SJCRH30 (cell line): ENCODE measurements at regions not wholly inside any gene's neighbourhood (a gene's known extent, or its start where the extent isn't known, plus 50 kb on each side); places are given as distances from the start of the nearest gene placed in this dataset.
"Not testable (repeated sequence)": the region's sequence is repeated elsewhere in the genome, so short reads cannot be mapped to it uniquely, and the experiment has no call there.

Experiments used
- DNase-seq, 2 experiments: peaks; one replicate each; pipeline ENCODE4 v3.0.0-alpha.2; 2015 to 2020
- H3K27ac ChIP-seq: fragments of 250-450 bp; sonication (Bioruptor Pico); 2 replicates; pipeline ENCODE4 v1.5.1; 2020; ENCODE audit warnings: mild to moderate bottlenecking, moderate library complexity
- H3K27me3 ChIP-seq: fragments of 250-450 bp; sonication (Bioruptor Pico); 2 replicates; pipeline ENCODE4 v1.5.1; 2020; ENCODE audit warnings: mild to moderate bottlenecking, moderate library complexity
- H3K36me3 ChIP-seq: fragments of 250-450 bp; sonication (Bioruptor Pico); 2 replicates; pipeline ENCODE4 v1.5.1; 2020; ENCODE audit warnings: mild to moderate bottlenecking, moderate library complexity
- H3K4me1 ChIP-seq: fragments of 250-450 bp; sonication (Bioruptor Pico); 2 replicates; pipeline ENCODE4 v1.5.1; 2020; ENCODE audit warnings: mild to moderate bottlenecking, moderate library complexity
- H3K4me3 ChIP-seq: fragments of 250-450 bp; sonication (Bioruptor Pico); 2 replicates; pipeline ENCODE4 v1.5.1; 2020; ENCODE audit warnings: mild to moderate bottlenecking, moderate library complexity
- H3K9me3 ChIP-seq: fragments of 250-450 bp; sonication (Bioruptor Pico); replicated peaks from 2 replicates; pipeline ENCODE4 v1.5.1; 2020; ENCODE audit warnings: mild to moderate bottlenecking, moderate library complexity

DNA sequence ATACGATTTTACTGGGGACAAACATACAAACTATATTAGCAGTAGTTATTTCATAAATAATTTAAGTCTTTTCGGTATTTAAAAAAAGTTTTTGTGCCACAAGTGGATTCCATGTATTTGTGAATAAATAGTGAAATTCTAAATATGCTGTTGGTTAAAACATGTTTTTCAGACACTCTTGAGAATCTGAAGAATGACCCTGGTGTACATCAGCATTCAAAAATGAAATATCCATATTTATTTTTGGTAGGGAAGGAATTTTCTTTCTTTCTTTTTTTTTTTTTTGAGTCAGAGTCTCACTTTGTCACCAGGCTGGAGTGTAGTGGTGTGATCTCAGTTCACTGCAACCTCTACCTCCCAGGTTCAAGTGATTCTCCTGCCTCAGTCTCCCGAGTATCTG is 136.1 kb upstream of the CDK6 start:
- H3K27ac ChIP-seq: peak overlapping the region; percentile 79
- peaks cover 23% of the 10 kb centered on the region for H3K4me1 ChIP-seq
- H3K4me3 ChIP-seq: no peak overlapping the region
- peaks cover 16% of the 10 kb centered on the region for H3K9me3 ChIP-seq
- DNase-seq: no peak
- H3K27me3 ChIP-seq: no peaks in the 10 kb centered on the region
- no peaks in the 10 kb centered on the region for H3K36me3 ChIP-seq

- DNase-seq: no peak
- H3K27me3 ChIP-seq: no peaks in the 10 kb centered on the region
- peaks cover 15% of the 10 kb centered on the region for H3K4me1 ChIP-seq
- no peak overlapping the region for H3K4me3 ChIP-seq
- no peaks in the 10 kb centered on the region; the same call in 1 of the 2 replicates for H3K9me3 ChIP-seq
- no peaks in the 10 kb centered on the region for H3K36me3 ChIP-seq
- no peak overlapping the region for H3K27ac ChIP-seq
Observed at GRCh38 chr7:92969061-92969460, 132.7 kb upstream of the CDK6 start.

- DNase-seq: no peak
- H3K4me3 ChIP-seq: no peak overlapping the region
Observed at GRCh38 chr7:92968502-92968901, 132.1 kb upstream of the CDK6 start.

DNA sequence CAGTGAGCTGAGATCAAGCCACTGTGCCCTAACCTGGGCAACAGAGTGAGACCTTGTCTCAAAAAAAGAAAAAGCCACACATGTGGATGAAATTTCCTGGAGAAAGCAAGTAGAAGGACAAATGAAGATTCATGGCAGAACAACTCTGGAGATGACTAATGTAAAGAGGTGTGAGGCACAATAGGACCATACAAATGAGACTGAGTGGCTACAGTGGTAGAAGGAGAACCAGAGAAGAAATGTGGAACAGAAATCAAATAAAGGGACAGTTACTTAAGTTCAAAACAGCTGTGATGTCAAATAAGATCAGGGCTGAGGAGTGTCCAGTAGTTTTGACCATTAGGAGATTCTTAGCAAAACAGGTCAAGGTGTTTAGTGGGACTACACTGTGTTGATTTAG is 130.9 kb upstream of the CDK6 start:
- Histone ChIP-seq H3K9me3 (no peaks in the 10 kb centered on the region; the same call in 1 of the 2 replicates), H3K4me1 (no peaks in the 10 kb centered on the region), H3K36me3 (no peaks in the 10 kb centered on the region), H3K27me3 (no peaks in the 10 kb centered on the region), H3K4me3 (no peak overlapping the region), H3K27ac (no peak overlapping the region)
- DNase-seq: no peak

More at GRCh38 chr7:92968502-92968901, 132.1 kb upstream of the CDK6 start:
- H3K4me1 ChIP-seq: peaks cover 9% of the 10 kb centered on the region
- no peaks in the 10 kb centered on the region for H3K36me3 ChIP-seq
- H3K27ac ChIP-seq: no peak overlapping the region
- no peaks in the 10 kb centered on the region for H3K27me3 ChIP-seq
- H3K9me3 ChIP-seq: no peaks in the 10 kb centered on the region; the same call in 1 of the 2 replicates

GRCh38 chr7:92964141-92964540 is 127.8 kb upstream of the CDK6 start:
- Histone ChIP-seq H3K27ac (no peak overlapping the region), H3K4me1 (no peaks in the 10 kb centered on the region), H3K4me3 (no peak overlapping the region), H3K36me3 (no peaks in the 10 kb centered on the region), H3K9me3 (peaks cover 5% of the 10 kb centered on the region), H3K27me3 (no peaks in the 10 kb centered on the region)
- no peak for DNase-seq

GRCh38 chr7:92963566-92963965 is 127.2 kb upstream of the CDK6 start:
- Histone ChIP-seq H3K4me3 (no peak overlapping the region), H3K27me3 (no peaks in the 10 kb centered on the region), H3K36me3 (no peaks in the 10 kb centered on the region), H3K9me3 (peaks cover 5% of the 10 kb centered on the region), H3K27ac (no peak overlapping the region), H3K4me1 (no peaks in the 10 kb centered on the region)
- DNase-seq: no peak

DNA sequence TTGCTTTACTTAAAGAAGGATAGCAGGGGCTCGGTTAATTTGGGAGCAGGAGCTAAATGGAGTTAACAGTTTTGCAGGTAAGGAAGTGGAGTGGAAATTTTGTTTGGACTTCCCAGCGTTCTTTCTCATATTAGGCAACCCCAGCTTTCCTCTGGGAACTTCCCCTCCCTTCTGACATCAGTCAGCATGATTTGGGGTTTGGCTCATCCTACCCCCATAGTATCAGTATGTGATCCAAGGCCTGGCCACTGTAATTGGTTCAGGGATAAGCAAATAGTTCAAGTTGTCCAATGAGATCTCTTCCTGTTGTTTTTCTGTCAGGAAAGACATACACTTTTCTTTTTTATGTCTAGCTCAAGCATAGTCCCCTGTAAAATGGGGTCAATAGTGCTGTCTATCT is 125.6 kb upstream of the CDK6 start:
- Histone ChIP-seq H3K4me1 (no peaks in the 10 kb centered on the region), H3K27ac (no peak overlapping the region), H3K4me3 (no peak overlapping the region), H3K27me3 (no peaks in the 10 kb centered on the region), H3K9me3 (peaks cover 14% of the 10 kb centered on the region), H3K36me3 (no peaks in the 10 kb centered on the region)
- DNase-seq: no peak

GRCh38 chr7:92956575-92956974 is 120.2 kb upstream of the CDK6 start:
- no peaks in the 10 kb centered on the region for H3K36me3 ChIP-seq
- no peak for DNase-seq
- no peak overlapping the region for H3K4me3 ChIP-seq
- peaks cover 19% of the 10 kb centered on the region for H3K4me1 ChIP-seq
- no peaks in the 10 kb centered on the region for H3K27me3 ChIP-seq
- H3K27ac ChIP-seq: no peak overlapping the region
- peaks cover 25% of the 10 kb centered on the region for H3K9me3 ChIP-seq

DNA sequence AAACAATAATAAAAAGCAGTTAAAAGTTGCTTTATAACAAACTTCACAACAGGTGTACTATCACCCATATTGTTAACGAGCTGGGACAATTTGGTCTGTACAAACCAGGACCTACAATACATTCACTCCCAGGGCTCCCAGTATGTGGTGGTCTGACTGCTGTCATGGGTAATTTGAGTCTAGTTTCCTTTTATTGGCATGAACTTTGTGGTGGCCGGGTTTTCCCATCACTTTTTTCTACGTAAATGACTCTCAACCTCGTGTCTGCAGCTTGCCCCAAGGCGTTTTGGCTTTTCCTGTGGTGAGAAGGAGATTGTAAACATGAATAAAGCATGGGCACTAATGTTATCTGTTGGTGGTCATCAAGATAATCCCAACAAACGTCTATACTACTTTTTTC is 118.7 kb upstream of the CDK6 start:
- peak; percentile 94 to 97 for DNase-seq
- H3K27me3 ChIP-seq: no peaks in the 10 kb centered on the region
- H3K4me3 ChIP-seq: no peak overlapping the region
- no peaks in the 10 kb centered on the region for H3K36me3 ChIP-seq
- H3K4me1 ChIP-seq: peaks cover 19% of the 10 kb centered on the region
- peaks cover 21% of the 10 kb centered on the region for H3K9me3 ChIP-seq
- H3K27ac ChIP-seq: no peak overlapping the region

GRCh38 chr7:92953657-92954056 is 117.3 kb upstream of the CDK6 start:
- Histone ChIP-seq H3K36me3 (no peaks in the 10 kb centered on the region), H3K27ac (no peak overlapping the region), H3K27me3 (no peaks in the 10 kb centered on the region), H3K4me1 (peaks cover 19% of the 10 kb centered on the region), H3K4me3 (no peak overlapping the region), H3K9me3 (peaks cover 21% of the 10 kb centered on the region)
- DNase-seq: peak; percentile 30 to 67

GRCh38 chr7:92949748-92950147 is 113.4 kb upstream of the CDK6 start:
- H3K4me1 ChIP-seq: peaks cover 17% of the 10 kb centered on the region
- peak in 1 of 2 experiments; percentile 38 for DNase-seq

DNA sequence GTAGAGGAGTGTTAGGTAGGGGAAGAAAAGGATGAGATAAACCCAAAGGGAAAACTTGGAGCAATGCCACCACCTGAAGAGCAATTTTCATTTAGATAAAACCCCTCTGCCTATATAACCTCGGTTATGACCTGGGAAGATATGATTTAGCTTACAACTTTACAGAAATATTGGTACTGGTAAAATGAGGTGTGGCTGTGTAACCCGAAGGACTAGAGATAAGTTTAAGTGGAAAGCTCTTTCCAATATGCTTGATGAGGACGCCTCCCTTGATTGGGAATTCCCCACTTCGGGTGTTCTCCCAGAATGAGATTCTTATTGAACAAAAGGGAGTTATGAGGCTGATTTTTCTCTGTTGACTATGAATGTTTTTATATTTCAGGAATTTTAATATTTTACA is 109.5 kb upstream of the CDK6 start:
- no peaks in the 10 kb centered on the region for H3K36me3 ChIP-seq
- 0 out of 2 replicates have a peak, but pooled peaks cover under 1% of the 10 kb centered on the region for H3K9me3 ChIP-seq
- no peaks in the 10 kb centered on the region for H3K27me3 ChIP-seq
- H3K4me3 ChIP-seq: no peak overlapping the region
- no peak overlapping the region for H3K27ac ChIP-seq
- no peaks in the 10 kb centered on the region for H3K4me1 ChIP-seq
- no peak for DNase-seq

More at GRCh38 chr7:92949748-92950147, 113.4 kb upstream of the CDK6 start:
- Histone ChIP-seq H3K9me3 (no peaks in the 10 kb centered on the region), H3K27ac (no peak overlapping the region), H3K4me3 (no peak overlapping the region), H3K36me3 (no peaks in the 10 kb centered on the region), H3K27me3 (no peaks in the 10 kb centered on the region)

DNA sequence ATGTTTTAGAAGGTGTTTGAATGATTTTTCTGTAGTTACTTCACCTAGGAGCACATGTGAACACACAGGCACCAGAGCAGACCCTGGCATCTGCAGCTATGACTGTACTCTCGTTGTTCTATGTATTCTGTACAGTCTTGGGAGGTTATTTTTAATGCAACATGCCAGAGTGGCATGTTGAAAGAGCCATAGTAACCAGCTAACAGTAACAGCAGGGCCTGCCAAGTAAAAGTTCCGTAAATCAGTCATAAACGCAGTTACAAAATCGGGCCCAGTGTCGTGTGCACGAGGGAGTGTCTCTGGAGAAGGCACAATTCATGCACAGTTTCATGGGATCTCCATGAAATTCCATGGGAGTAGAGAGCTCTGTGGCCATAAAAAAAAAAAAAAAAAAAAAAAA is 108.3 kb upstream of the CDK6 start:
- Histone ChIP-seq H3K9me3 (0 out of 2 replicates have a peak, but pooled peaks cover 7% of the 10 kb centered on the region), H3K4me3 (no peak overlapping the region), H3K27me3 (no peaks in the 10 kb centered on the region), H3K4me1 (no peaks in the 10 kb centered on the region), H3K27ac (no peak overlapping the region), H3K36me3 (no peaks in the 10 kb centered on the region)
- no peak for DNase-seq

GRCh38 chr7:92942706-92943105 is 106.3 kb upstream of the CDK6 start:
- not testable (repeated sequence) for DNase-seq, H3K4me3 ChIP-seq, H3K27me3 ChIP-seq, H3K4me1 ChIP-seq, H3K27ac ChIP-seq, H3K36me3 ChIP-seq
- H3K9me3 ChIP-seq: 0 out of 2 replicates have a peak, but pooled peaks cover 12% of the 10 kb centered on the region

DNA sequence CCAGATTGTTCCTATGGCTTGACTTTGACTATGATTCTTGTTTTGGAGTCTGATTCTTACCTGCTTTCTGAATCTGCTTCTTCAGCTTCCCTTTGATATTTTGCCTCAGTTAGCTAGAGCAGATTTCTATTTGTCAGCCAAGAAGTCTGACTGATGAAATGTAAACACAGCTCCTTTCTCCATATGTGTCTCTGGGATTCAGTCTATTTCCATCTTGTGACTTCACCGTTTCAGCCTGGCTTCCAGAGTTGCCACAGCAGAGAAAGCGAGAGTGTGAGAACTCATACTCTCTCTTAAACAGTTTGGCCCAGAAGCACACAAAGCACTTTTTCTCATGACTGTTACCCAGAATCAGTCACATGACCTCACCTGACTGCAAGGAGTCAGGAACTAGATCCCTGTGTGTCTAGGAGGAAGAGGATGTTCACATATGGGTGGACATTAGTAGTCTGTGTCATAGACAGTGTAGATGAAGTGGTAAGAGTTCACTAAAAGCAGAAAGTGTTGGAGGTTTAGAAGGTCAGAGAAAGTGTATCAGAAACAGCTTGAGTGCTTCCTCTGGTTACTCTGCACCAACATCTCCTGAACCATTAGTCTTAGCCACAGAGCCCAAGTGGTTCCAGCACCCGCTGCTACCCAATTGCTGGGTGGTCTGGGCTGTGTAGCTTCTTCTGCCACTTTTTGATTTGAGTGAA is 103.4 kb upstream of the CDK6 start:
- H3K27ac ChIP-seq: no peak overlapping the region
- H3K4me3 ChIP-seq: no peak overlapping the region
- H3K4me1 ChIP-seq: no peaks in the 10 kb centered on the region
- no peak for DNase-seq
- H3K9me3 ChIP-seq: 0 out of 2 replicates have a peak, but pooled peaks cover 14% of the 10 kb centered on the region
- no peaks in the 10 kb centered on the region for H3K27me3 ChIP-seq
- H3K36me3 ChIP-seq: no peaks in the 10 kb centered on the region

DNA sequence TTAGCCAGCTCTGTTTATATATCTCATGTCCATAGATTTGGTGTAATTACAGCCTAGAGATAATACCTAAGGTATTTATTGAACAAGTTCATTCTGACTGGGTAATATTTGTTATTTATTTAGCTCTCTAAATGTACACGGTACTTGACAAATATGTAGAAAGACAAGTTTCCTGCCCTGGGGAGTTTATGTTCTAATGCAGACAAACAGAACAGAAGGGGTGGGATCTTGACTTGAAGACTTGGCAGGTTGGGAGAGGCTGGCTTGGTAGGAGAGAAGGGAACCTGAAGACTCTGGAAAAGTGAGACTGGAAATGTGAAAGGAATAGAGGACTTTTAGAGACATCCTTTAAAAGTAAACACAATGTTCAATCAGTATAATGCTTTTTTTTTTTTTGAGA is 97.7 kb upstream of the CDK6 start:
- Histone ChIP-seq H3K9me3 (peaks cover 23% of the 10 kb centered on the region), H3K27ac (no peak overlapping the region), H3K4me1 (no peaks in the 10 kb centered on the region), H3K4me3 (no peak overlapping the region), H3K36me3 (no peaks in the 10 kb centered on the region), H3K27me3 (no peaks in the 10 kb centered on the region)
- DNase-seq: no peak
